H1 (cell line): ENCODE measurements at regions not wholly inside any gene's neighbourhood (a gene's known extent, or its start where the extent isn't known, plus 50 kb on each side); places are given as distances from the start of the nearest gene placed in this dataset.

Experiments
- CHD2 ChIP-seq: IDR thresholded peaks from 2 replicates; pipeline ENCODE4 v1.6.1; 2012; ENCODE audit warnings: low read length, improper control_type of control experiment
- HDAC6 ChIP-seq: IDR thresholded peaks from one replicate; pipeline ENCODE4 v1.7.1; 2012; ENCODE audit warnings: low read depth, mild to moderate bottlenecking, inconsistent platforms, low read length, moderate library complexity
- TAF7 ChIP-seq: optimal IDR thresholded peaks from 2 replicates; pipeline ENCODE3; 2011; ENCODE audit warnings: low read depth, mild to moderate bottlenecking, inconsistent platforms, low read length, moderate library complexity, borderline replicate concordance

GRCh38 chr12:47312147-47312546 is 232.4 kb upstream of the AMIGO2 start (continued):
- TF ChIP-seq HDAC6 (no peak), CHD2 (no peak), TAF7 (no peak)
